ENCODE measurements at regions not wholly inside any gene's neighbourhood (a gene's known extent, or its start where the extent isn't known, plus 50 kb on each side); places are given as distances from the start of the nearest gene placed in this dataset.
"Not testable (repeated sequence)": the region's sequence is repeated elsewhere in the genome, so short reads cannot be mapped to it uniquely, and the experiment has no call there.

GRCh38 chr20:30893346-30894314, 363.8 kb upstream of the DEFB115 start:
- not testable (repeated sequence) for H3K27ac ChIP-seq (ENCODE audit: low read depth in 1 of 3, low read length in 2 of 3); H3K9me3 ChIP-seq (ENCODE audit: control insufficient read depth in 2 of 2, insufficient read depth in 1 of 2, low read depth in 1 of 2, low read length in 1 of 2); H3K4me3 ChIP-seq (ENCODE audit: low read depth in 1 of 3, low read length in 3 of 3); H3K27me3 ChIP-seq (ENCODE audit: control insufficient read depth in 3 of 3, insufficient read depth in 3 of 3, low read length in 3 of 3); FAIRE-seq; H3K4me1 ChIP-seq (ENCODE audit: control insufficient read depth in 3 of 3, insufficient read depth in 2 of 3, low read depth in 1 of 3, low read length in 2 of 3); DNase-seq; H3K36me3 ChIP-seq (ENCODE audit: control insufficient read depth in 3 of 3, insufficient read depth in 2 of 3, low read depth in 1 of 3, low read length in 3 of 3)
- WGBS, 3 donors = 12 to 67% (median 52%) methylated on average over 47 to 48 of the region's 48 CpGs

GRCh38 chr20:30894707-30895353, 362.6 kb upstream of the DEFB115 start:
- H3K4me3 ChIP-seq (ENCODE audit: low read depth in 1 of 3, low read length in 3 of 3); H3K27me3 ChIP-seq (ENCODE audit: control insufficient read depth in 3 of 3, insufficient read depth in 3 of 3, low read length in 3 of 3); H3K27ac ChIP-seq (ENCODE audit: low read depth in 1 of 3, low read length in 2 of 3); H3K9me3 ChIP-seq (ENCODE audit: control insufficient read depth in 2 of 2, insufficient read depth in 1 of 2, low read depth in 1 of 2, low read length in 1 of 2); H3K4me1 ChIP-seq (ENCODE audit: control insufficient read depth in 3 of 3, insufficient read depth in 2 of 3, low read depth in 1 of 3, low read length in 2 of 3); H3K36me3 ChIP-seq (ENCODE audit: control insufficient read depth in 3 of 3, insufficient read depth in 2 of 3, low read depth in 1 of 3, low read length in 3 of 3); FAIRE-seq; DNase-seq: not testable (repeated sequence)
- 16 to 63% (median 57%) methylated on average over 32 to 35 of the region's 35 CpGs for WGBS, 3 donors

DNA sequence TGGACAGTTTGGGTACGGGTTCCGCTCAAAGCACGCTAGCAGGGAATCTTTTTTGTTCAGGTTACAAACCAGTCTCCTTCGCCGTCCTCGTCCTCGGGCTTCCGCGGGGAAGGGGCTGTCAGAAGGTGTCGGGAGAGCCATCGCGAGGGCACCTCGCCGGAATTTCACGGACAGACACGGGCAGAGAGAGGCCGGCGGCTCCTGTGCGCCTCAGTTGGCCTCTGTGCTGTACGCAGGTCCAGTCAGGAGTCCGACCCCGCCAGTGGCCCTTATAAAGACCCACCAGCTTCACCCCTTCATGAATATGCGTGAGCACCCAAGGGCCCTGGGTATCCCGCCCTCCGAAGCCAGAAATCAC, 362.1 kb upstream of the DEFB115 start:
- H3K4me3 ChIP-seq (ENCODE audit: low read depth in 1 of 3, low read length in 3 of 3); H3K36me3 ChIP-seq (ENCODE audit: control insufficient read depth in 3 of 3, insufficient read depth in 2 of 3, low read depth in 1 of 3, low read length in 3 of 3); FAIRE-seq; H3K4me1 ChIP-seq (ENCODE audit: control insufficient read depth in 3 of 3, insufficient read depth in 2 of 3, low read depth in 1 of 3, low read length in 2 of 3); DNase-seq; H3K27ac ChIP-seq (ENCODE audit: low read depth in 1 of 3, low read length in 2 of 3); H3K27me3 ChIP-seq (ENCODE audit: control insufficient read depth in 3 of 3, insufficient read depth in 3 of 3, low read length in 3 of 3): not testable (repeated sequence)
- H3K9me3 ChIP-seq (ENCODE audit: control insufficient read depth in 2 of 2, insufficient read depth in 1 of 2, low read depth in 1 of 2, low read length in 1 of 2) = peaks cover 2 to 12% of the 10 kb centered on the region in 2 donors
- 15 to 65% (median 61%) methylated on average over 17 to 25 of the region's 25 CpGs for WGBS, 3 donors

DNA sequence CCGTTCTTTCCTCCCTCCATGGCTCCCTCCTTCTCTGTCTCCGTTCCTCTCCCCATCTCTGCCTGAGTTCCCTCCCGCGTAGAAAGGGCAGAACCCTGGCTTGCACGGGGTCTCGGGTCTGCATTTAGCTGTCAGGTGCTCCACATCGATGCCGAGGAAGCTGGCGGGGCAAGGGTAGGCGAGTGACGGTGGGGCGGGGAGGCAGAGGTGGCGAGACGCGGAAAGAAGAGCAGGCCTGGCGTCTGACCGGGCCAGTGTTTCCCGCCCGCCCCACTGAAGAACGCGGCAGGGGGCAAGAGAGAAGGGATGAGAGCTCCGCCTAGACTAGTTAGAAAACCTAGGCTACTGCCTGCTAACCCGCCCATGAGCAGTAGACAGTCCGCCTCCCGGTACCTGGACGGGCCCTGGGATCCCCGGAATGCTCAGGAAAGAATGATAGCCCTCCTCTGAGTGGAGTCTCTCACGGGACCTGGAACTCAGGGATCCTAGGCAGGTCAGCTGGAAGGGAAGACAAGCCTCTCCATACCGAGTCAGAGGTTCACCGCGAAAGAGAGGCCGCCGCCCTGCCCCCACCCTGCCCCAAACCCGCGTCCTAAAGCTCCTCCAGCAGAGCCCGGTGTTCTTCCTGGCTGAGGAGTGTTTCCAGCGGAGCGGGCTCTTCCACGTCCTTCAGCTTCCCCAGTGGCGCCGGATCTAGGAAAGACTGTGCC, 357.9 kb upstream of the DEFB115 start:
- not testable (repeated sequence) for DNase-seq

GRCh38 chr20:30900080-30900719, 357.3 kb upstream of the DEFB115 start:
- H3K27ac ChIP-seq (ENCODE audit: low read depth in 1 of 3, low read length in 2 of 3); DNase-seq; H3K9me3 ChIP-seq (ENCODE audit: control insufficient read depth in 2 of 2, insufficient read depth in 1 of 2, low read depth in 1 of 2, low read length in 1 of 2); H3K27me3 ChIP-seq (ENCODE audit: control insufficient read depth in 3 of 3, insufficient read depth in 3 of 3, low read length in 3 of 3); H3K4me1 ChIP-seq (ENCODE audit: control insufficient read depth in 3 of 3, insufficient read depth in 2 of 3, low read depth in 1 of 3, low read length in 2 of 3); H3K36me3 ChIP-seq (ENCODE audit: control insufficient read depth in 3 of 3, insufficient read depth in 2 of 3, low read depth in 1 of 3, low read length in 3 of 3); H3K4me3 ChIP-seq (ENCODE audit: low read depth in 1 of 3, low read length in 3 of 3); FAIRE-seq: not testable (repeated sequence)
- 20 to 72% (median 58%) methylated on average over 30 of the region's 30 CpGs for WGBS, 3 donors

More for the DNA sequence above, 357.9 kb upstream of the DEFB115 start:
- not testable (repeated sequence) for H3K36me3 ChIP-seq (ENCODE audit: control insufficient read depth in 3 of 3, insufficient read depth in 2 of 3, low read depth in 1 of 3, low read length in 3 of 3); H3K27me3 ChIP-seq (ENCODE audit: control insufficient read depth in 3 of 3, insufficient read depth in 3 of 3, low read length in 3 of 3); H3K4me1 ChIP-seq (ENCODE audit: control insufficient read depth in 3 of 3, insufficient read depth in 2 of 3, low read depth in 1 of 3, low read length in 2 of 3); H3K27ac ChIP-seq (ENCODE audit: low read depth in 1 of 3, low read length in 2 of 3); H3K4me3 ChIP-seq (ENCODE audit: low read depth in 1 of 3, low read length in 3 of 3); FAIRE-seq; H3K9me3 ChIP-seq (ENCODE audit: control insufficient read depth in 2 of 2, insufficient read depth in 1 of 2, low read depth in 1 of 2, low read length in 1 of 2)
- WGBS, 3 donors = 9 to 51% (median 48%) methylated on average over 33 to 41 of the region's 41 CpGs

DNA sequence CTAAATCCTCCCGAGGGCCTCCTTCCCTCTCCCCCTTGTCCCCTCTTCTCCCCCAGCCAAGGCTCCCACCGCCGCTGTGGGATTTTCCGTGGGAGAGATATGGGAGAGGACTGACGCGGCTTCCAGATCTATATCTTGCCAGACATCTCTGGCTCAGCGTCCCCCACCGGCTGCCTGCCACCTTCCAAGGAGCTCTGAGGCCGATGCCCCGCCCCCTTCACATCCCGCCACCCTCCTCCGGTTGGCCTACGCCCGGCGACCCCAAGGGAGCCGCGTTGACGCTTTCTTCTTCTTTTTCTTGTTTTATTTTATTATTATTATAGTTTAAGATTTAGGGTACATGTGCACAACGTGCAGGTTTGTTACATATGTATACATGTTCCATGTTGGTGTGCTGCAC, 352.2 kb upstream of the DEFB115 start:
- H3K36me3 ChIP-seq (ENCODE audit: control insufficient read depth in 3 of 3, insufficient read depth in 2 of 3, low read depth in 1 of 3, low read length in 3 of 3); H3K27ac ChIP-seq (ENCODE audit: low read depth in 1 of 3, low read length in 2 of 3); H3K4me1 ChIP-seq (ENCODE audit: control insufficient read depth in 3 of 3, insufficient read depth in 2 of 3, low read depth in 1 of 3, low read length in 2 of 3); FAIRE-seq; H3K4me3 ChIP-seq (ENCODE audit: low read depth in 1 of 3, low read length in 3 of 3); H3K27me3 ChIP-seq (ENCODE audit: control insufficient read depth in 3 of 3, insufficient read depth in 3 of 3, low read length in 3 of 3); DNase-seq: not testable (repeated sequence)
- peaks cover 0 to 14% of the 10 kb centered on the region in 2 donors for H3K9me3 ChIP-seq (ENCODE audit: control insufficient read depth in 2 of 2, insufficient read depth in 1 of 2, low read depth in 1 of 2, low read length in 1 of 2)
- 89 to 96% (median 93%) methylated on average over 18 to 19 of the region's 19 CpGs for WGBS, 3 donors

DNA sequence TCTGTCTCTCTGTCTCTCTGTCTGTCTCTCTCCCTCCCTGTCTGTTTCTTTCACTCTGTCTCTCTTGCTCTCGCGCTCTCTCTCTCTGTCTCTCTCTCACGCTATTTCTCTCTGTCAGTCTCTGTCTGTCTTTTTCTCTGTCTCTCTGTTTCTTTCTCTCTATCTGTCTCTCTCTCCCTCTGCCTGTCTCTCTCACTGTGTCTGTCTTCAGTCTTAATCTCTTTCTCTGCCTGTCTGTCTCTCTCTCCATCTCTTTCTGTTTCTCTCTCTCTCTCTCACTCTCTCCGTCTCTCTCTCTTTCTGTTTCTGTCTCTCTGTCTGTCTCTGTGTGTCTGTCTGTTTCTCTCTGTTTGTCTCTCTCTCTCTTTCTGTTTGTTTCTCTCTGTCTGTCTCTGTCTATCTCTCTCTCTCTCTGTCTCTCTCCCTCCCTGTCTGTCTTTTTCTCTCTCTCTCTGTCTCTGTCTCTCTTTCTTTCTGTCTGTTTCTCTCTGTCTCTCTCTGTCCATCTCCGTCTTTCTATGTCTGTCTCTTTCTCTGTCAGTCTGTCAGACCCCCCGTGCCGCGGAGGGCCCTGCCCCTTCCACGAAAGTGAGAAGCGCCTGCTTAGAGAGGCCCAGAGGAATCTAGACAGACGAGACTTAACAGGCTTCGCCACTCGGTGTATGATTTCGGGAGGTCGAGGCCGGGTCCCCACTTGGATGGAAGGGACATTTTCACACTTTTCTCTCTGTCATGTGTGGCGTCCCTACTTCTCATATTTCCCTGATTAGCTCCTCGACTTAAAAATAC, 346.3 kb upstream of the DEFB115 start:
- peaks cover 0 to 13% of the 10 kb centered on the region in 2 donors for H3K9me3 ChIP-seq (ENCODE audit: control insufficient read depth in 2 of 2, insufficient read depth in 1 of 2, low read depth in 1 of 2, low read length in 1 of 2)
- no peak overlapping the region for H3K4me3 ChIP-seq (ENCODE audit: low read depth in 1 of 3, low read length in 3 of 3)
- DNase-seq (no peak), FAIRE-seq (no peak)
- H3K27ac ChIP-seq (ENCODE audit: low read depth in 1 of 3, low read length in 2 of 3) = no peak overlapping the region
- H3K36me3 ChIP-seq (ENCODE audit: control insufficient read depth in 3 of 3, insufficient read depth in 2 of 3, low read depth in 1 of 3, low read length in 3 of 3) = no peaks in the 10 kb centered on the region
- H3K27me3 ChIP-seq (ENCODE audit: control insufficient read depth in 3 of 3, insufficient read depth in 3 of 3, low read length in 3 of 3) = no peaks in the 10 kb centered on the region
- H3K4me1 ChIP-seq (ENCODE audit: control insufficient read depth in 3 of 3, insufficient read depth in 2 of 3, low read depth in 1 of 3, low read length in 2 of 3) = no peaks in the 10 kb centered on the region
- WGBS, 3 donors = 71 to 85% (median 82%) methylated on average over 18 of the region's 18 CpGs
